NT2/D1 (cell line): ENCODE measurements at regions not wholly inside any gene's neighbourhood (a gene's known extent, or its start where the extent isn't known, plus 50 kb on each side); places are given as distances from the start of the nearest gene placed in this dataset.

ENCODE experiments used
- SUZ12 ChIP-seq: IDR thresholded peaks from 2 replicates; pipeline ENCODE4 v1.6.1; 2011; ENCODE audit not compliant: insufficient read length, insufficient read depth; ENCODE audit errors: extremely low read depth
- YY1 ChIP-seq: IDR thresholded peaks from 2 replicates; pipeline ENCODE4 v1.6.1; 2011; ENCODE audit not compliant: insufficient read length, insufficient read depth
- ZNF274 ChIP-seq: IDR thresholded peaks from 2 replicates; pipeline ENCODE4 v1.6.1; 2011; ENCODE audit warnings: mild to moderate bottlenecking, low read depth, low read length

DNA sequence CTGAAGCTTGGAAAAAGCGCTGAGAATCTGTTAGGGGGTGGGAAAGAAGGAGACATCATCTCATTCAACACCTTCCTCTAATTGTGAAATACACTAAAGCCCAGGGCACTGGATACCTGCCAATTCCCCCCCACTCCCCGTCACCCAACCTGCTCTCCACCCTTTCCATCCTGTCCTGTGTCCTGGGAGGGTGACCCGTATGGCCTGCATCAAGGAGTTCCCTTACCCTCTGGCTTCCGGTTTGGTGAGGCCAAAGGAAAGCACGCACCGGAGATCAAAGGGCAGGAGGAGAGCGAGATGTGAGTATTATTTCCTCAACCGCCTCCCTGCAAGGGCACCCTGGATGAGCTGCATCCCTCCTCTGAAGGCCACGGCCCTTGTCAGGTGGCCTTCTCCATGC, 65.0 kb upstream of the PTPRJ start:
- TF ChIP-seq SUZ12 (no peak), ZNF274 (no peak), YY1 (no peak)
